Type B pancreatic cell (in vitro differentiated cells): ENCODE measurements at regions not wholly inside any gene's neighbourhood (a gene's known extent, or its start where the extent isn't known, plus 50 kb on each side); places are given as distances from the start of the nearest gene placed in this dataset.
"Not testable (repeated sequence)": the region's sequence is repeated elsewhere in the genome, so short reads cannot be mapped to it uniquely, and the experiment has no call there.

ENCODE experiments used
- DNase-seq: peaks from one replicate; pipeline ENCODE4 v3.0.0; 2021; ENCODE audit warnings: mixed read lengths; ENCODE audit not compliant: unreplicated experiment; ENCODE audit errors: extremely low spot score
- H3K27ac Mint-ChIP-seq: 2 replicates; pipeline ENCODE4 v1.8.0; 2021; ENCODE audit warnings: mild to moderate bottlenecking, mixed read lengths
- H3K27me3 Mint-ChIP-seq: 2 replicates; pipeline ENCODE4 v1.8.0; 2021; ENCODE audit warnings: mixed read lengths
- H3K36me3 Mint-ChIP-seq: 2 replicates; pipeline ENCODE4 v1.8.0; 2021; ENCODE audit warnings: mixed read lengths
- H3K4me1 Mint-ChIP-seq: one replicate; pipeline ENCODE4 v1.8.0; 2021; ENCODE audit warnings: mixed read lengths; ENCODE audit not compliant: unreplicated experiment
- H3K4me3 Mint-ChIP-seq: 2 replicates; pipeline ENCODE4 v1.8.0; 2021; ENCODE audit warnings: mild to moderate bottlenecking, mixed read lengths
- H3K9me3 Mint-ChIP-seq: 2 replicates; pipeline ENCODE4 v1.8.0; 2021; ENCODE audit warnings: mixed read lengths
- TF ChIP-seq, protein P1 (sequence below): fragments of 200-600 bp; sonication (generic); conservative IDR thresholded peaks from 2 replicates; pipeline ENCODE4 v1.5.0; 2021; ENCODE audit warnings: antibody characterized with exemption, mild to moderate bottlenecking

DNA sequence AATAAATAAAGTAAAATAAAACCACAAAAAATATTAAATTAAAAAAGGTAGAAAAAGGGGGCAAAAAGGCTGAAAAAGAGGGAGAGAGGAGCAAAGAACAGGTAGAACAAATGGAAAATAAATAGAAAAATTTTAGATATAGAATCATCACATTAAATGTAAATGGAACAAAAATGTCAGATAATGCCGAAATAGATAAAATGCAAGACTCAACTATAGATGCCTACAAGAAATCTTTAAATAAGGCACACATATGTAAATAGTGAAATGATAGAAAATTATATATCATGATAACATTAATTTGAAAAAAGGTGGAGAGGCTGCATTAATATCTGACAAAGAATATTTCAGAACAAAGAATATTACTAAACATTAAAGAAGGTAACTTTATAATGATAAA, 477.1 kb upstream of the SPRY2 start:
- Mint-ChIP-seq H3K27me3 (no peaks in the 10 kb centered on the region), H3K36me3 (no peaks in the 10 kb centered on the region), H3K27ac (no peak overlapping the region), H3K4me1 (no peaks in the 10 kb centered on the region), H3K4me3 (no peak overlapping the region), H3K9me3 (no peaks in the 10 kb centered on the region)
- TF ChIP-seq, protein P1, sequence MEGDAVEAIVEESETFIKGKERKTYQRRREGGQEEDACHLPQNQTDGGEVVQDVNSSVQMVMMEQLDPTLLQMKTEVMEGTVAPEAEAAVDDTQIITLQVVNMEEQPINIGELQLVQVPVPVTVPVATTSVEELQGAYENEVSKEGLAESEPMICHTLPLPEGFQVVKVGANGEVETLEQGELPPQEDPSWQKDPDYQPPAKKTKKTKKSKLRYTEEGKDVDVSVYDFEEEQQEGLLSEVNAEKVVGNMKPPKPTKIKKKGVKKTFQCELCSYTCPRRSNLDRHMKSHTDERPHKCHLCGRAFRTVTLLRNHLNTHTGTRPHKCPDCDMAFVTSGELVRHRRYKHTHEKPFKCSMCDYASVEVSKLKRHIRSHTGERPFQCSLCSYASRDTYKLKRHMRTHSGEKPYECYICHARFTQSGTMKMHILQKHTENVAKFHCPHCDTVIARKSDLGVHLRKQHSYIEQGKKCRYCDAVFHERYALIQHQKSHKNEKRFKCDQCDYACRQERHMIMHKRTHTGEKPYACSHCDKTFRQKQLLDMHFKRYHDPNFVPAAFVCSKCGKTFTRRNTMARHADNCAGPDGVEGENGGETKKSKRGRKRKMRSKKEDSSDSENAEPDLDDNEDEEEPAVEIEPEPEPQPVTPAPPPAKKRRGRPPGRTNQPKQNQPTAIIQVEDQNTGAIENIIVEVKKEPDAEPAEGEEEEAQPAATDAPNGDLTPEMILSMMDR, result no peak
- DNase-seq, result no peak

DNA sequence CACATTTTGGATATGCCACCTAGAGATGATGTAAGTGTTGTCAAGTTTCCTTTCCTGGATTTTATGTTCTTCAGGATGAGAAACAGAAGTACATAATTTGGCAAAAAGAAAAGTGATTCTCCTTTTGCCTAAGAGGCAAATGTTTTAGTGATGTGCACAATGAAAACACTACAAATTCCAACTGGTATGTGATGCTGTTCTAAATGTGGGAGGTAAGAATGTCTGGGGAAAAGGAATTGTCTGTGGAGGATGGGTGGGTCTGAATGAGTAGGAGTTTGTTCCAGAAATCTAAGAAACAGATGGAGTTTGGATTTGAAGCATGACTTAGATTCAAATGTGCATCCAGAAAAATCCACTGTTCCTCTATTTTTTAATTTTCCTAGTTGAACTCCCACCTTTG, 473.6 kb upstream of the SPRY2 start:
- TF ChIP-seq, protein P1, result no peak
- no peak overlapping the region for H3K4me3 Mint-ChIP-seq
- no peak overlapping the region for H3K27ac Mint-ChIP-seq
- DNase-seq, result no peak
- no peaks in the 10 kb centered on the region for H3K27me3 Mint-ChIP-seq
- no peaks in the 10 kb centered on the region for H3K9me3 Mint-ChIP-seq
- no peaks in the 10 kb centered on the region for H3K4me1 Mint-ChIP-seq
- H3K36me3 Mint-ChIP-seq, result no peaks in the 10 kb centered on the region

- not testable (repeated sequence) for DNase-seq, H3K27me3 Mint-ChIP-seq, H3K4me1 Mint-ChIP-seq, H3K9me3 Mint-ChIP-seq, H3K4me3 Mint-ChIP-seq, H3K36me3 Mint-ChIP-seq, H3K27ac Mint-ChIP-seq
These were observed 469.4 kb upstream of the SPRY2 start for GRCh38 chr13:80810294-80810693.

DNA sequence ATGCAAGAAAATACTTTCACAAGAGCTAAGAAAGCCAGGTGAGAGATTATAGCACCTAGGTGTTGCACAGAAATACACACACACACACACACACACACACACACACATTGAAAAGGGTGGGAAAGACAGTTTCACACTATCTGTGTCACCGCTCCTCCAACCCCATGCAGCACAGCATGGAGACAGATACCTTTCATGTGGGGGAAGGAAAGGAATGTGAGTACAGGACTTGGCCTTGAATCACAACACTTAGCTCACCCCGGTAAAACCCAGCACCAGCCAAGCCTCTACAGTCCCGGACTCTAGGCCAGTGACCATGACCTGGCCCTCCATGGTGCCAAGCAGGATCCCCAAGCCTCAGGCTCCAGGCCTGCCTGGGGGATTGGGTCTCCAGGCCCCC, 462.0 kb upstream of the SPRY2 start:
- Mint-ChIP-seq H3K36me3 (no peaks in the 10 kb centered on the region), H3K4me3 (no peak overlapping the region), H3K27me3 (no peaks in the 10 kb centered on the region), H3K4me1 (no peaks in the 10 kb centered on the region), H3K9me3 (no peaks in the 10 kb centered on the region), H3K27ac (no peak overlapping the region)
- no peak for DNase-seq
- TF ChIP-seq, protein P1, result no peak

DNA sequence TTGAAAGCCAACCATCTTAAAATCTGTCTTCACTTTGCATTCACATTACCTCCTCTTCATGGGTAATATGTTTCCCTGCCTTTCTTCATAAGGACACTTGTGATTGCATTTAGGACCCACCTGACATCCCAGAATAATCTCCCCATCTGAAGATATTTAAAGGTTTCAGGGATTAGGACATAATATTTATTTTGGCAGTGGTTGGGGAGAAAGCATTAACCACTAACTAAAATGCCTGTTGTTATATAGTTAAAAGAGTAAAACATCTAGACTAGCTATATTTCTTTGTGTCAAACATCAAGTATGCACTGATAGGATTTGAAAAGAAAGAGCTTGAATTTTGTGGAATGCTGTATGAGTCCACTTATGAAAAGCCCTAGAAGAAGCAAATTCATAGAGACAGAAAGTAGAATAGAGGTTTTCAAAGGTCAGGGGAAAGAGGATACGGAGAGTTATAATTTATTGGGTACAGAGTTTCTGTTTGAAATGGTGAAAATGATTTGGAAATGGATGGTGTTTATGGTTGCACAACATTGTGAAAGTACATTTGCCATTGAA, 457.7 kb upstream of the SPRY2 start:
- no peaks in the 10 kb centered on the region for H3K27me3 Mint-ChIP-seq
- TF ChIP-seq, protein P1, result no peak
- H3K36me3 Mint-ChIP-seq, result no peaks in the 10 kb centered on the region
- peaks cover 7% of the 10 kb centered on the region for H3K4me1 Mint-ChIP-seq
- no peak overlapping the region for H3K27ac Mint-ChIP-seq
- no peak for DNase-seq
- no peaks in the 10 kb centered on the region for H3K9me3 Mint-ChIP-seq
- no peak overlapping the region for H3K4me3 Mint-ChIP-seq

DNA sequence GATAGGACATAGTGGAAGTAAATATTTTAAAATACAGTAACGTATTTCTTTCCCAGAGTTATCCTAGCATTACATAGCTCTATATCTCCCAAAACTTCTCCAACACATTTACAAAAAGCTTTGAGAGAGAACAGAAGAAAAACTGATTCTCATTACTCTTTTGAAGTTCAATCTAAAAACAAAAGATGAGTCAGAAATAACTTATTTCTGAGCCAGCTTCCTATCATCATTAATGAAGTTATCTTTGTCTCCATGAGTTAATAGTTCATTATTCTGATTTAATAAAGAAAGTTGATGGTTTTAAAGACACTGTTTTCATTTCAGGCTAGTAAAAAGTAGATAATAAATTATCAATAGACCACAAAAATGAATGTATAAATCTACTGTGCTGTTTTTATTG, 446.7 kb upstream of the SPRY2 start:
- Mint-ChIP-seq H3K27me3 (no peaks in the 10 kb centered on the region), H3K4me3 (no peak overlapping the region), H3K4me1 (peaks cover 19% of the 10 kb centered on the region), H3K9me3 (no peaks in the 10 kb centered on the region), H3K27ac (no peak overlapping the region), H3K36me3 (no peaks in the 10 kb centered on the region)
- TF ChIP-seq, protein P1, result no peak
- no peak for DNase-seq
